ENCODE measurements at regions not wholly inside any gene's neighbourhood (a gene's known extent, or its start where the extent isn't known, plus 50 kb on each side); places are given as distances from the start of the nearest gene placed in this dataset.

DNA sequence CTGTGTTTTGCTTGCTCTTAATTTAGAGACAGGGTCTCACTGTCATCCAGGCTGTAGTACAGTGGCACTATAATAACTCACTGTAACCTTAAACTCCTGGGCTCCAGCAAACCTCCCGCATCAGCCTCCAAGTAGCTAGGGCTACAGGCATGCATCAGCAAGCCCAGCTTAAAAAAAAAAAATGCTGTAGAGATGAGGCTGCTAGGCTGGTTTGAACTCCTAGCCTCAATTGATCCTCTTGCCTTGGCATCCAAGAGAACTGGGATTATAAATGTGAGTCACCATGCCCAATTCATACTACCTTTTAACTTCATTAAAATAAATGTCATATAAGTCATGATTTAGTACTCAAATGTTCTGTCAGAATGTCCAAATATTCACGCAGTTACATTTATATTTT, 2195.7 kb upstream of the C9orf72 start:
- Mint-ChIP-seq H3K27me3 (ENCODE audit: insufficient read depth, unreplicated experiment) (no peaks in the 10 kb centered on the region), H3K27ac (ENCODE audit: unreplicated experiment) (no peak overlapping the region), H3K4me3 (ENCODE audit: unreplicated experiment) (no peak overlapping the region), H3K4me1 (ENCODE audit: low read depth, unreplicated experiment) (no peaks in the 10 kb centered on the region), H3K36me3 (ENCODE audit: insufficient read depth, unreplicated experiment) (no peaks in the 10 kb centered on the region), H3K9me3 (ENCODE audit: unreplicated experiment) (peaks cover 5% of the 10 kb centered on the region)
- no peaks in the 10 kb centered on the region for H3K4me1 ChIP-seq
- ChIA-PET CTCF (no interaction called here), POLR2A (no interaction called here)
- no peaks in the 10 kb centered on the region for H3K9me3 ChIP-seq
- no peaks in the 10 kb centered on the region for H3K27me3 ChIP-seq (replicated peaks; ENCODE audit: control insufficient read depth, insufficient read depth, low read length)
- intact Hi-C loops (cut with micrococcal nuclease; ENCODE audit: unreplicated experiment), result no loop called here
- no peak overlapping the region for H3K4me3 ChIP-seq (ENCODE audit: low read depth, low read length)
- TF ChIP-seq CTCF (IDR thresholded peaks at IDR 0.05; ENCODE audit: insufficient read depth in 1 of 2, low read depth in 1 of 2, low read length in 1 of 2, severe bottlenecking in 1 of 2, unreplicated experiment in 1 of 2), result no peak
- no peaks in the 10 kb centered on the region for H3K36me3 ChIP-seq (ENCODE audit: control insufficient read depth, insufficient read depth, low read length)
- no TSS peak for BruUV-seq (replicated peaks)
- no peak for DNase-seq

GRCh38 chr9:29773676-29774075, 2200.4 kb upstream of the C9orf72 start:
- no peak overlapping the region for H3K27ac Mint-ChIP-seq (ENCODE audit: unreplicated experiment)
- intact Hi-C loops (cut with micrococcal nuclease; ENCODE audit: unreplicated experiment), result no loop called here
- no peaks in the 10 kb centered on the region for H3K9me3 Mint-ChIP-seq (ENCODE audit: unreplicated experiment)
- H3K4me3 Mint-ChIP-seq (ENCODE audit: unreplicated experiment), result no peak overlapping the region
- H3K27me3 ChIP-seq (replicated peaks; ENCODE audit: control insufficient read depth, insufficient read depth, low read length), result no peaks in the 10 kb centered on the region
- no peaks in the 10 kb centered on the region for H3K27me3 Mint-ChIP-seq (ENCODE audit: insufficient read depth, unreplicated experiment)
- POLR2A ChIA-PET, result no interaction called here
- H3K36me3 Mint-ChIP-seq (ENCODE audit: insufficient read depth, unreplicated experiment), result no peaks in the 10 kb centered on the region
- CTCF ChIA-PET, result no interaction called here
- DNase-seq, result no peak
- no TSS peak for BruUV-seq (replicated peaks)
- no peaks in the 10 kb centered on the region for H3K9me3 ChIP-seq
- no peaks in the 10 kb centered on the region for H3K4me1 Mint-ChIP-seq (ENCODE audit: low read depth, unreplicated experiment)
- H3K36me3 ChIP-seq (ENCODE audit: control insufficient read depth, insufficient read depth, low read length), result no peaks in the 10 kb centered on the region
- H3K4me1 ChIP-seq, result no peaks in the 10 kb centered on the region
- TF ChIP-seq CTCF (IDR thresholded peaks at IDR 0.05; ENCODE audit: insufficient read depth in 1 of 2, low read depth in 1 of 2, low read length in 1 of 2, severe bottlenecking in 1 of 2, unreplicated experiment in 1 of 2), result no peak
- no peak overlapping the region for H3K4me3 ChIP-seq (ENCODE audit: low read depth, low read length)

GRCh38 chr9:29775491-29775890, 2202.2 kb upstream of the C9orf72 start:
- H3K4me1 Mint-ChIP-seq (ENCODE audit: low read depth, unreplicated experiment), result no peaks in the 10 kb centered on the region
- Histone ChIP-seq H3K9me3 (no peaks in the 10 kb centered on the region), H3K4me3 (ENCODE audit: low read depth, low read length) (no peak overlapping the region), H3K27me3 (replicated peaks; ENCODE audit: control insufficient read depth, insufficient read depth, low read length) (no peaks in the 10 kb centered on the region), H3K4me1 (no peaks in the 10 kb centered on the region), H3K36me3 (ENCODE audit: control insufficient read depth, insufficient read depth, low read length) (no peaks in the 10 kb centered on the region)
- no peaks in the 10 kb centered on the region for H3K9me3 Mint-ChIP-seq (ENCODE audit: unreplicated experiment)
- no peaks in the 10 kb centered on the region for H3K27me3 Mint-ChIP-seq (ENCODE audit: insufficient read depth, unreplicated experiment)
- no peak overlapping the region for H3K4me3 Mint-ChIP-seq (ENCODE audit: unreplicated experiment)
- intact Hi-C loops (cut with micrococcal nuclease; ENCODE audit: unreplicated experiment), result no loop called here
- CTCF ChIA-PET, result no interaction called here
- no peak for DNase-seq
- H3K36me3 Mint-ChIP-seq (ENCODE audit: insufficient read depth, unreplicated experiment), result no peaks in the 10 kb centered on the region
- TF ChIP-seq CTCF (IDR thresholded peaks at IDR 0.05; ENCODE audit: insufficient read depth in 1 of 2, low read depth in 1 of 2, low read length in 1 of 2, severe bottlenecking in 1 of 2, unreplicated experiment in 1 of 2), result no peak
- POLR2A ChIA-PET, result no interaction called here
- no peak overlapping the region for H3K27ac Mint-ChIP-seq (ENCODE audit: unreplicated experiment)
- no TSS peak for BruUV-seq (replicated peaks)
